Spleen (tissue), 11 donors: ENCODE measurements at regions not wholly inside any gene's neighbourhood (a gene's known extent, or its start where the extent isn't known, plus 50 kb on each side); places are given as distances from the start of the nearest gene placed in this dataset.

Experiments
- DNase-seq: peaks from one replicate; pipeline ENCODE4 v3.0.0-alpha.2; 2020
- H3K27ac ChIP-seq, 8 donors: fragments of 200-600 bp; sonication (generic) in 7 of 8; 1 replicate in 4 of 8; 2 replicates in 4 of 8; pipeline versions ENCODE4 v1.5.0 to v1.8.0; 2016 to 2021; ENCODE audit warnings: inconsistent platforms in 4 of 8, mild to moderate bottlenecking in 4 of 8, moderate library complexity in 1 of 8
- H3K27me3 ChIP-seq, 7 donors: fragments of 200-600 bp; sonication (generic) in 6 of 7; replicated peaks in 1 of 7; 1 replicate in 4 of 7; 2 replicates in 3 of 7; pipeline versions ENCODE4 v1.5.0 to v1.8.0; 2016 to 2021; ENCODE audit warnings: inconsistent platforms in 3 of 7, mild to moderate bottlenecking in 1 of 7
- H3K36me3 ChIP-seq, 6 donors: fragments of 200-600 bp; sonication (generic) in 5 of 6; 1 replicate in 4 of 6; 2 replicates in 2 of 6; pipeline versions ENCODE4 v1.5.0 to v1.8.0; 2016 to 2021; ENCODE audit warnings: inconsistent platforms in 2 of 6
- H3K4me1 ChIP-seq, 6 donors: fragments of 200-600 bp; sonication (generic) in 5 of 6; 1 replicate in 3 of 6; 2 replicates in 3 of 6; pipeline versions ENCODE4 v1.5.0 to v1.8.0; 2016 to 2021; ENCODE audit warnings: inconsistent platforms in 3 of 6
- H3K4me3 ChIP-seq, 8 donors: fragments of 200-600 bp; sonication (generic) in 7 of 8; 1 replicate in 4 of 8; 2 replicates in 4 of 8; pipeline versions ENCODE4 v1.5.0 to v1.8.0; 2016 to 2021; ENCODE audit warnings: inconsistent platforms in 4 of 8, mild to moderate bottlenecking in 4 of 8, moderate library complexity in 2 of 8
- H3K9me3 ChIP-seq, 8 donors: fragments of 200-600 bp; sonication (generic) in 7 of 8; 1 replicate in 4 of 8; 2 replicates in 4 of 8; pipeline versions ENCODE4 v1.5.0 to v1.8.0; 2016 to 2021; ENCODE audit warnings: inconsistent platforms in 4 of 8
- POLR2A ChIP-seq, 3 donors: fragments of 450-650 bp; IDR thresholded peaks; one replicate each; pipeline ENCODE4 v1.5.1; 2017; ENCODE audit warnings: antibody characterized with exemption in 3 of 3, mild to moderate bottlenecking in 1 of 3
- POLR2AphosphoS5 ChIP-seq, 3 donors: sonication (generic); formaldehyde crosslinking; IDR thresholded peaks; one replicate each; pipeline ENCODE4 v1.5.1; 2017; ENCODE audit warnings: antibody characterized with exemption in 3 of 3
- WGBS, 5 donors: extraction: QIAGEN DNeasy Blood & Tissue Kit in 3 of 5; methylation state at CpG; one replicate each; pipeline versions ENCODE4 v1.1.5 to v1.1.7; 2013 to 2018; 5-methylcytosine and 5-hydroxymethylcytosine counted together
- intact Hi-C: fragments of 100-400 bp; cut with DNase I; formaldehyde crosslinking; loops from one replicate; pipeline ENCODE4 v1.15.0; 2023; ENCODE audit warnings: low total_unique reads
- TF ChIP-seq, protein P1 (sequence below), 11 experiments: fragments of 200-600 bp in 7 of 11; fragments of 450-650 bp in 4 of 11; sonication (generic) in 4 of 11; IDR thresholded peaks in 8 of 11; conservative IDR thresholded peaks in 3 of 11; 1 replicate in 7 of 11; 2 replicates in 4 of 11; pipeline versions ENCODE4 v1.4.0 to v1.8.0; 2016 to 2021; ENCODE audit warnings: antibody characterized with exemption in 11 of 11, inconsistent platforms in 4 of 11, mild to moderate bottlenecking in 1 of 11
- donor health status: healthy with polysubstance abuse.
- donor health status: DM: no; HTN: no; CAD: no; lungs with moderate emphysema.
- donor health status: DM: no; HTN: no; CAD: no.
- donor health status: Bipolar disorder and iron deficiency.
- donor health status: healthy.
- donor health status: DM: no; HTN: no; CAD: no.
- donor health status: DM: yes; HTN: yes; CAD: no.

DNA sequence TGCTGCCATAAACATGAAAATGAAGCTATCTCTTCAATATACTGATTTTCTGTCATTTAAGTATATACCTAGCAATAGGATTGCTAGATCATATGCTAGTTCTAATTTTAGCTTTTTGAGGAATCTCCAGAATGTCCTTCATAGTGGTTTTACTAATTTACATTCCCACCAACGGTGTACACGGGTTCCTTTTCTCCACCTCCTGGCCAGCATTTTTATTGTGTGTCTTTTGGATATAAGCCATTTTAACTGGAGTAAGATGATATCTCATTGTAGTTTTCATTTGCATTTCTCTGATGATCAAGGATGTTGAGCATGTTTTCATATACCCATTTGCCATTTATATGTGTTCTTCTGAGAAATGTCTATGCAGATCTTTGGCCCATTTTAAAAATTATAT is 446.5 kb downstream of the GABRG2 start:
- 75 to 95% (median 89%) methylated on average over 2 of the region's 2 CpGs for WGBS, 5 donors
- H3K27ac ChIP-seq, result no peak overlapping the region
- H3K4me3 ChIP-seq, result no peak overlapping the region
- no peaks in the 10 kb centered on the region for H3K4me1 ChIP-seq
- no peak for DNase-seq
- intact Hi-C loops, result no loop called here
- H3K9me3 ChIP-seq, result peaks cover 0 to 42% (median 26%) of the 10 kb centered on the region in 8 donors
- H3K27me3 ChIP-seq, result no peaks in the 10 kb centered on the region
- H3K36me3 ChIP-seq, result no peaks in the 10 kb centered on the region
- TF ChIP-seq POLR2A (IDR thresholded peaks at IDR 0.05) (no peak), POLR2AphosphoS5 (IDR thresholded peaks at IDR 0.05) (no peak)
- TF ChIP-seq, protein P1, sequence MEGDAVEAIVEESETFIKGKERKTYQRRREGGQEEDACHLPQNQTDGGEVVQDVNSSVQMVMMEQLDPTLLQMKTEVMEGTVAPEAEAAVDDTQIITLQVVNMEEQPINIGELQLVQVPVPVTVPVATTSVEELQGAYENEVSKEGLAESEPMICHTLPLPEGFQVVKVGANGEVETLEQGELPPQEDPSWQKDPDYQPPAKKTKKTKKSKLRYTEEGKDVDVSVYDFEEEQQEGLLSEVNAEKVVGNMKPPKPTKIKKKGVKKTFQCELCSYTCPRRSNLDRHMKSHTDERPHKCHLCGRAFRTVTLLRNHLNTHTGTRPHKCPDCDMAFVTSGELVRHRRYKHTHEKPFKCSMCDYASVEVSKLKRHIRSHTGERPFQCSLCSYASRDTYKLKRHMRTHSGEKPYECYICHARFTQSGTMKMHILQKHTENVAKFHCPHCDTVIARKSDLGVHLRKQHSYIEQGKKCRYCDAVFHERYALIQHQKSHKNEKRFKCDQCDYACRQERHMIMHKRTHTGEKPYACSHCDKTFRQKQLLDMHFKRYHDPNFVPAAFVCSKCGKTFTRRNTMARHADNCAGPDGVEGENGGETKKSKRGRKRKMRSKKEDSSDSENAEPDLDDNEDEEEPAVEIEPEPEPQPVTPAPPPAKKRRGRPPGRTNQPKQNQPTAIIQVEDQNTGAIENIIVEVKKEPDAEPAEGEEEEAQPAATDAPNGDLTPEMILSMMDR (IDR thresholded peaks at IDR 0.05 in 8 of 11, conservative IDR thresholded peaks at IDR 0.05 in 3 of 11), result no peak

GRCh38 chr5:162520878-162521277 is 453.3 kb downstream of the GABRG2 start:
- H3K4me1 ChIP-seq, result no peaks in the 10 kb centered on the region

GRCh38 chr5:162529209-162529608 is 461.6 kb downstream of the GABRG2 start:
- WGBS, 5 donors, result 21 to 77% (median 52%) methylated on average over 1 of the region's 1 CpG
- DNase-seq, result no peak
- TF ChIP-seq POLR2AphosphoS5 (IDR thresholded peaks at IDR 0.05) (no peak), POLR2A (IDR thresholded peaks at IDR 0.05) (no peak)
- TF ChIP-seq, protein P1 (IDR thresholded peaks at IDR 0.05 in 8 of 11, conservative IDR thresholded peaks at IDR 0.05 in 3 of 11), result no peak

More at GRCh38 chr5:162520878-162521277, 453.3 kb downstream of the GABRG2 start:
- DNase-seq, result no peak
- no peaks in the 10 kb centered on the region for H3K36me3 ChIP-seq
- WGBS, 5 donors, result 74 to 95% (median 81%) methylated on average over 1 of the region's 1 CpG
- peaks cover 0 to 65% (median 51%) of the 10 kb centered on the region in 8 donors for H3K9me3 ChIP-seq
- no peak overlapping the region for H3K27ac ChIP-seq
- H3K4me3 ChIP-seq, result no peak overlapping the region
- H3K27me3 ChIP-seq, result no peaks in the 10 kb centered on the region
- intact Hi-C loops, result no loop called here
- no peak for TF ChIP-seq POLR2AphosphoS5 (IDR thresholded peaks at IDR 0.05)
- TF ChIP-seq POLR2A (IDR thresholded peaks at IDR 0.05), result no peak
- TF ChIP-seq, protein P1 (IDR thresholded peaks at IDR 0.05 in 8 of 11, conservative IDR thresholded peaks at IDR 0.05 in 3 of 11), result no peak

DNA sequence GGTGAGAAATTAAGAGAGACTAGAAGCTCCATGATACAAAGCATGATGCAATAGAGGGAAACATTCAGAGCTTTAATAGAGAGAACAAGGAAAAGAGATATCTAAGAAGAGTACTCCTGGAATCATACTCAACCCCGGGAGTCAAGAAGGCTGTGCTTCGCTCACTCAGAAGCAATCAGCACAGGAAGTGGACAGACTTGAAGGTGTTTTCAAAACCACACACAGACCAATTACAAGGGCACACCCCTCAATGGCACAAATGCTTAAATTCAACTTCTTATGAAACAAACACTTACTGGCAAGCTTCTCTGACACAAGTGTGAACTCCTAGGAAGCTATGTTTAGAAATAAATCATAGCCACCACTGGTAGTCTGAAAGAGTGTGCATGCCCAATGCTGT is 462.3 kb downstream of the GABRG2 start:
- H3K9me3 ChIP-seq, result peaks cover 0 to 15% (median 10%) of the 10 kb centered on the region in 8 donors
- H3K4me3 ChIP-seq, result no peak overlapping the region
- no peak overlapping the region for H3K27ac ChIP-seq
- intact Hi-C loops, result no loop called here
- TF ChIP-seq, protein P1 (IDR thresholded peaks at IDR 0.05 in 8 of 11, conservative IDR thresholded peaks at IDR 0.05 in 3 of 11), result no peak
- TF ChIP-seq POLR2A (IDR thresholded peaks at IDR 0.05) (no peak), POLR2AphosphoS5 (IDR thresholded peaks at IDR 0.05) (no peak)
- WGBS, 5 donors, result 81 to 93% (median 89%) methylated on average over 2 of the region's 2 CpGs
- no peaks in the 10 kb centered on the region for H3K36me3 ChIP-seq
- H3K27me3 ChIP-seq, result no peaks in the 10 kb centered on the region
- no peaks in the 10 kb centered on the region for H3K4me1 ChIP-seq
- DNase-seq, result no peak

More at GRCh38 chr5:162529209-162529608, 461.6 kb downstream of the GABRG2 start:
- Histone ChIP-seq H3K27ac (no peak overlapping the region), H3K27me3 (no peaks in the 10 kb centered on the region), H3K4me3 (no peak overlapping the region), H3K4me1 (no peaks in the 10 kb centered on the region), H3K36me3 (no peaks in the 10 kb centered on the region), H3K9me3 (peaks cover 0 to 21% (median 14%) of the 10 kb centered on the region in 8 donors)
- intact Hi-C loops, result no loop called here
